Hypothalamus (tissue), 51 donors: ENCODE measurements at regions not wholly inside any gene's neighbourhood (a gene's known extent, or its start where the extent isn't known, plus 50 kb on each side); places are given as distances from the start of the nearest gene placed in this dataset.

ENCODE experiments used
- DNase-seq, 51 donors: peaks; one replicate each; lab custom pipeline; 2025; lab: John Stamatoyannopoulos, UW

DNA sequence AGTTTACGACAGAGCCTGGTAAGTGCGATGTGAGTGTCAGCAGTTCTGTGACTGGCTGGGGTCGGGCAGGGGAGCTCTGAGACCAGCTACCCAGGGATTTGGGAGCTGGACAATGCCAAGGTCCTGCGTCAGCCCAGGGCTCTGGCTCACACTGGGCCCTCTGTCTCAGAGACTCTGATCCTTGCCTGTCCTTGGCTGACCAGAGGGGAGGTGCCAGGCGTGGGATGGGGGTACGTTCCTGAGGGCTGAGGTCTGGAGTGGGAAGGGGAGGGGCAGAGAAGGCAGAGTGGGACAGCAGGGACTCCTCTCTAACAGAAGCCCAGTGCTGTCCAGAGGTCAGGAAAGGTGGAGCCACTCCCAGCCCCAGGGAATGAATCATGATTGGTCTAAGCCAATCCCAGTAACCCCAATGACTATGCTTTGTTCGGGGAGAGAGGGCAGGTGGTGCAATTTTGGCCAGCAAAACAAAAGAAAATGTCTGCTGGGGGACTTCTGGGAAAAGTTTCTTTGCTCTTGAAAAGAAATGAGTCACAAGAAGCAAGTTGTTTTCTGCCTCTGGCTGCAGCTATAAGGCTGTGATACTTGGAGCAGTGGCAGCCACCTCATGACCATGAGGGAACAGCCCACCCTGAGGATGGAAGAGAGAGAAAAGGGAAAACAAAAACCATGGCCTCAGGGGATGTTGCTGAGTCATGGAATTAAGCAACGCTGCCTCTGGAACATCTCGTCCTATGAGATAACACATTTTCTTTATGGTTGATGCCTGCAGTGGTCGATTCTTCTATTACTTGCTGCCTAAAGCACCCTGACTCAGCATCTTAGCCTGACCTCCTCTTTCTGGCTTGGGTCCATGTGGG, 108.3 kb downstream of the CHST1 start:
- no peak for DNase-seq

- DNase-seq: no peak
Observed at GRCh38 chr11:45554230-45554967, 111.0 kb downstream of the CHST1 start.

DNA sequence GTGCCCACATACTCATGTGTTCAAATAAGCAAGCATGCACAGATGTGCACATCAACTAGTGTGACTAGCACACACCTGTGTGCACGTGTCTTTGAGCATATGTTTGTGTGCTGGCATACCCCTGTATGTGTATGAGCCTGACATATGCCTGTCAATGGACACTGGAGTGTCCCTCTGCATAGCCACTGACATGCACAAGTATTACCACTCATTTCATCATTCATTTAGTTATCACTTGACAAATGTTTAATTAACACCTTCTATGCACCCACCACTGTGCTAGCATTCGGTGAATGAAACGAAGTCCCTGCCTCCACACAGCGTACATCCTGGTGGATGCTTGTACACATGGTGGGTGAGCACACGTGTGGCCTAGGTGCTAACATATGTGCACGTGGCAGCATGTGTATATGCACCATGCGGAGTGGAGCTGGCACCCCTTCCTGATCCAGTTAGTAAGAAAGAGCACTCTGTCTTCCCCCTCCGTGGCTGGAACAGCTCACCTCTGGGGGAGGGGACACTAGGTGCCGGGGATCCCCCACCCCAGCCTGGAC, 112.0 kb downstream of the CHST1 start:
- DNase-seq: no peak

- DNase-seq: no peak
Observed at GRCh38 chr11:45551191-45551713, 114.2 kb downstream of the CHST1 start.

- no peak for DNase-seq
Observed at GRCh38 chr11:45549257-45549656, 116.2 kb downstream of the CHST1 start.

- no peak for DNase-seq
Observed at GRCh38 chr11:45546366-45546765, 119.1 kb downstream of the CHST1 start.

DNA sequence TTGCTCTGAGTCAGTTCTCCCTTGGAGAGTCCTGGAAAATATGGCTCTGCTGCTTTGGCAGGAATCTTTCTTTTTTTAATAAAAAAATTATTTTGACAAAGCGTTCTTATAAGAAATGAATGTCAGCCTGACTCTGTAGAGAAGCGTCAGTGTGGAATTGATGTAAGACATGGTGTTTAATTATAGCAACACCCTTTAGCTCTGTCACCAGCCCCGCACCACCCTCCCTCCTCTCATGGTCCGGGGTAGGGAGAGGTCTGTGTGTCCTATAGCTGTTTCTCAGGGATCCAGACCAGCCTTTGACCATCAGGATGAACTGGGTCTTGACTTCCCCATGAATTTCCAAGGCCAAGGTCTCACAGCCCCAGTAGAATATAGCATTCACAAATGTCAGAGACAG, 120.6 kb downstream of the CHST1 start:
- peak in 1 of 51 donors; percentile 16 for DNase-seq

DNA sequence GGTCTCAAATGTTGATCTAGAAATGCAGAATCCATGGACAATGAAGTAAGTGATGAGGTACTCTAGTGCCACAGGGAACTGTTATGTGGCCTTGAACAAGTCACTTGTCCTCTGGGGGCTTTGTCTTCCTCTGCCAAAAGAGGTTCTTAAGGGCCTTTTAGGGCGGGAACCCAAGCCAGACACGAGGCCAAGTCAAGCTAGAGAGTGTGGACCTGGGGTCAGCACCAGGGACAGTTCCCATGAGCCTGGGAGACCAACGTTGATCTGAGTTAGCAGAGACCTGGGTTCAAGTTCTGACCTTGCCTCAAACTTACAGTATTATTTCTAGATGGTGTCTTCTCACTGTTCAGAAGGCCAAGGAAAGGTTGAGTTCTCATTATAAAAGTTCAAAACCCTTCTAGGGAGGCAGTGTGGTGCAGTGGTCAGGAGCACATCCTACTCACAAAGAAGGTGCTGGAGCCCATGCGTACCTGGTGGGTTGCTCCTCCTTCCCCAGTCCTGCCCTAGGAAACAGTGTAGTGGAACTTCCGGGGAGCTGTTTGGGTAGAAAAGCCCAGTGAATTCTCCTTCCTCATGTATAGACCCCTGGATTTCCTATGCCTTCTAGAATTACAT, 121.5 kb downstream of the CHST1 start:
- DNase-seq: no peak

DNA sequence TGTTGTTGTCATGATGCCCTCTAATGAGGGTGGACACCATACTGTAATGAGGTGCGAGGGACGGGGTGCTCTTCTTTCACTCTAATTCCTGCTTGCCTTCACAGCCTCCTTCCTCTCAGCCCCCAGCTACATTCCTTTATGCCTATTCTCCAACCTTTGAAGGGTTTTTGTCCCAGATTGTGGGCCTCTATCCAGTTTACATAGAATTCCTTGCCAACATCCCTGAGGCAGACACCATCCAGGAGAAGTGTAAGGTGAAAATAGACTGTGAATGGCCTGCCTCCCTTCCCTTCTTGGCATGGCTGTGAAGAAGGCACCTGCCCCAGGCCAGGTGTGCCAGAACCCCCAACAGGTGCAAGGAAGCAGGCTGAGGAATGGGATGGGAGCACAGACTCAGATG, 122.3 kb downstream of the CHST1 start:
- no peak for DNase-seq

DNA sequence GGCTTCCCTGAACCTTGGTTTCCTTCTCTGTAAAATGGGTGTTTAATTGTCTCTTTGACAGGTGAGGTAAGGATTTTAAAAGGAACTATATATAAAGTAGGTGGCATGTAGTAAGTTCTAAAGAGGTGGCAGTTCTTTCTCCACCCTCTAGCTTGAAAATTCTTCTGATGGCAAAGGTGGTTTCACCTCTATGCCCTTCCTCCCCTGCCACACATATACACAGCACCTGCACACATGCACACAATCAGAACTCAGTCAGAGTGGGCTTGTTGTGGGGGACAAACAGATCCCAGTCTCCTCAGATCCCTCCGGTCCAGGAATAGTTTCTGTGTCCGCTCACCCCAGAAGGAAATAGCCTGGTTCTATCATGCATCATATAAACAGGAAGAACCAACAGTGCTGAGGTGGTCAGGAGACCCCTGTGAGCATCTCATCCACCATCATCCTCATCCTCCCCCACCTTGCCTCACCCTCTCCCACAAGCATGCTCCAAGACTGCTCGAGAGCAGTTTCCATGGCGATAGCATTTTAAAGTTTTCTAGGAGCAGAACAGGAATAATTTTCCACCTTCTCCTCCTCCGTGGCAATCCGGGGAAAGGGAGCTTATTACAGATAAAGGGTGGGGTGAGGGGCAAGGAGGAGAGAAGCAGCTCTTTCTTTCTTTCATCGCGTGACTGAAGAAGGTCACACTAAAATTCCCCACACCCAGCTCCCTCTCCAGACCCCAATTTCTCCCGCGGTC, 123.6 kb downstream of the CHST1 start:
- DNase-seq: peak in 2 of 51 donors; percentile 13 to 75

DNA sequence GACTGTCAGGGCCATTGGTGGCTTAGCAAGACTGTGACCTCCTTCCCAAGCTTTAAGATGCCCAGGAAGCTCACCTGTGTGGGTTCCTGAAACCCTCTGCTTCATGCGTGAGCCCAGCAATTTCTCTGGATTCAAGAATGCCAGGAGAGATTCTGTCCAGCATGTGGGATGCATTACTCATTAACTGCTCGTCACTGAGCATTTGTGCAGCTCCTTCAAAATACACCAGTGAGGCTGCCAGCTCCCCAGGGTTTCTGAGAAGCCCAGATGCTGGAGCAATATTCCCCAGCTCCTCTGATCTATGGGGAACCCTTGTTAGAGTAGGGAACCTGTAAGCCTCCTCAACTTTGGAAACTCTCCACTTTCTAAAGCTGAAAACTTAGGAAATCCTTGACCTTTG, 126.5 kb downstream of the CHST1 start:
- DNase-seq: peak in 2 of 51 donors; percentile 50 to 74

- DNase-seq: peak in 2 of 51 donors; percentile 9 to 74
Observed at GRCh38 chr11:45538363-45538762, 127.1 kb downstream of the CHST1 start.

DNA sequence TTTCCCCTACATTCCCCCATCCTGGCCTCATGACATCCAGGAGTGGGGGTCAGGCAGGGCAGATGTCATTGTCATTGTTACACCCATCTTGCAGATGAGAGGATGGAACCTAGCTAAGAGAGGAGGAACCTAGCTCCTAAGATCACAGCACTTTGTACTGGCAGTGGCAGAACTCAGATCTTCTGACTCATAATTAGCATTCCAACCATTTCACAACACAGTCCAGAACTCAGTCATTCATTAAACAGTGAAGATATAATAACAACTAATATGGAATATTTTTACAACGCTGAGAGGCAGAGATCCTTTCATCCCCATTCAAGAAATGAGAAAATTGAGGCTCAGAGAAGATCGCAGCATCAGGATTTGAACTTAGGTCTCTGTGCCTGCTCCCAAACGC, 127.8 kb downstream of the CHST1 start:
- DNase-seq: no peak

- DNase-seq: no peak
Observed at GRCh38 chr11:45535033-45535432, 130.4 kb downstream of the CHST1 start.

- no peak for DNase-seq
Observed at GRCh38 chr11:45534132-45534531, 131.3 kb downstream of the CHST1 start.

GRCh38 chr11:45532546-45532945, 132.9 kb downstream of the CHST1 start:
- DNase-seq: peak in 3 of 51 donors; percentile 6 to 22 (median 9)

DNA sequence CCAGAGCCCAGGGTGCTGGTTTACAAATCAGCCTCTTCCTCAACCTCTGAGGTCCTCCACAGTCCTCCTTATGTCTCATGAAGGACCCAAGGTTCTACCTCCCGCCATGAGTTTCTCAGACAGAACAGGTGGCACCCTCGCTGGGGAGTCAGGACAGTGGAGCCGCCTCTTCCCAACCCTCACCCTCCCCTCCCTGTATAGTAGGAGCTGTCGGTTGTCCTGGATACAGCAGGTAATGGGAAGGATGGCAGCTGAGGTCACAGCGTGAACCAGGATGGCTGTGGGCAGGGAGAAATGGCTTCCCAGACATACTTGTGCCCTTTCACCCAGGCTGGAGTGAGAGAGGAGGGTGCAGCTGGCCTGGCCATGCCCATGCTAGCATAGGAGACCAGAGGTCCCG, 134.6 kb downstream of the CHST1 start:
- DNase-seq: no peak

DNA sequence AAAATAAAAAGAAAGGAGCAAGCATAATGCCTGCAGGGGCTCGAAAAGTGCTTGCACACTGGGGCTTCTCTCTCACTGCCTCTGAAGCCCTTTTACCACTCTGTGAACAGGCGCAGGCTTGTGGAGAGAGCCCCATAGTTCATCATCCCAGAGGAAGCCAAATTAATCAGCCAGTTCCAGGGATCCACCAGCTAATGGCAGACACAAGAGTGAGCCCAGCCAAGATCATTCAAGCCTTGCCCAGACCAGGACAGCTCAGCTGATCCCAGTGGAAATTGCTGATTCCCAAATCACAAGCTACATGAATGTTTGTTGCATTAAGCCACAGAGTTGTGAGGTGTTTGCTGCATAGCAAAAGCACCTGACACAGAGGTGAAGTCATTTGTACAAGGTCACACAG, 135.3 kb downstream of the CHST1 start:
- no peak for DNase-seq

DNA sequence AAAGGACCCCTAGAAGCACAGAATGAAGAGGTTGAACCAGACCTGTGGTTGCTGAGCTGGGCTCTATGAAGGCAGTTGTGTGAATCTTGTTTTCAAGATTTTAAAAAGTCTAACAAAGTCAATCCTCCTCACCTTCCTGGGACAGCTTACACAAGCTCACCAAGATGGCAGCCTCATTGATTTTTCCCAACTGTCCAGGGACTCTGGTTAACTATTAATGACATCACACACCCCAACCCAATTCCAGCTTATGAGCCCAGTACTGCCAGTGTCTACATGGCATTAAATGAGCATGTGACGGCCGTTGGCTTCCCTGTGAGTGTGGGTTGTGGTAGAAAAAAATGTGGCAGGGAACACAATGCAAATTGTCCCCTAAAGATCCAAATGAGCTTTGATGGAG, 137.0 kb downstream of the CHST1 start:
- no peak for DNase-seq

DNA sequence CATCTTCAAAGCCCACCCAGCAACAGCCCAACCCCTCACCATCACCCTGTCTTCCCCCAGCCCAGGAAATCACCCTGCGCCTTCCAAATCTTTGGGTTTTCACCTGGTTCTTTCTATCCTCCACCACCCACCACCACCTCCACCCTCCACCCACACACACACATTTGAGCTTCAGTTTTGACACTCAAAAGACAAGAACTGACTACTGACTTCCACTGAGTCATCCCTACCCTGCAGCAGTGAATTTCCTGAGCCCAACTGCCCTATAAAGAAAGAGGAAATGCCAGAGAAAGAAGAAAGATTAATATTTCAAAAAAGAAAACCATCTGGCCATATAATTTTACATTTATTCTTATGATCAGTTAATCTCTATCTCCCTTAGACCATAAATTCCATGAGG, 137.5 kb downstream of the CHST1 start:
- DNase-seq: no peak
